ENCODE measurements at regions not wholly inside any gene's neighbourhood (a gene's known extent, or its start where the extent isn't known, plus 50 kb on each side); places are given as distances from the start of the nearest gene placed in this dataset.

- no peaks in the 10 kb centered on the region for H3K4me1 ChIP-seq (ENCODE audit: control insufficient read depth, insufficient read depth, low read length)
- dilution Hi-C loops (cut with HindIII; ENCODE audit: low sequenced_read_pairs, unreplicated experiment) = no loop called here
- no peak overlapping the region for H3K23ac ChIP-seq (ENCODE audit: low read depth, low read length)
- ChIA-PET POLR2A (ENCODE audit: unreplicated experiment) (no interaction called here), CTCF (no interaction called here)
- no peaks in the 10 kb centered on the region for H3K9me3 ChIP-seq (ENCODE audit: control insufficient read depth, insufficient read depth, low read length)
- no peak overlapping the region for H4K8ac ChIP-seq (ENCODE audit: low read depth in 2 of 2, low read length in 2 of 2)
- no peak overlapping the region for H3K4ac ChIP-seq (ENCODE audit: low read depth, low read length)
- H3K27ac ChIP-seq (ENCODE audit: insufficient read depth, low read length) = no peak overlapping the region
- no peak overlapping the region for H2BK20ac ChIP-seq (ENCODE audit: low read depth, low read length)
- H3K18ac ChIP-seq (ENCODE audit: low read depth, low read length) = no peak overlapping the region
- no peaks in the 10 kb centered on the region for H4K20me1 ChIP-seq (ENCODE audit: insufficient read depth, low read length)
- no peak overlapping the region for H2BK15ac ChIP-seq (ENCODE audit: low read depth, low read length)
- H3K9ac ChIP-seq (ENCODE audit: low read depth, low read length) = no peak overlapping the region
- no peak overlapping the region for H2AK9ac ChIP-seq (replicated peaks; ENCODE audit: low read depth, low read length, poor library complexity)
- H3K14ac ChIP-seq (replicated peaks; ENCODE audit: low read depth, low read length) = no peak overlapping the region
- H2AFZ ChIP-seq (replicated peaks; ENCODE audit: low read length, poor library complexity) = no peak overlapping the region
- H2AK5ac ChIP-seq (ENCODE audit: low read depth, low read length) = no peak overlapping the region
- H4K91ac ChIP-seq (ENCODE audit: insufficient read depth, low read depth, low read length) = no peak overlapping the region
- H2BK120ac ChIP-seq (ENCODE audit: low read depth, low read length) = no peak overlapping the region
- no peak overlapping the region for H3K4me2 ChIP-seq (ENCODE audit: low read depth, low read length)
- no peak overlapping the region for H3K4me3 ChIP-seq (ENCODE audit: insufficient read depth, low read depth, low read length)
- H3K27me3 ChIP-seq (ENCODE audit: control insufficient read depth, insufficient read depth, low read length) = peaks cover 18% of the 10 kb centered on the region
- WGBS, 2 experiments (ENCODE audit: extremely low coverage in 2 of 2, insufficient read length in 1 of 2) = 90% methylated on average over 2 of the region's 6 CpGs; no CpG with 5 or more reads in 1 of the 2 experiments
- H3K36me3 ChIP-seq (ENCODE audit: control insufficient read depth, insufficient read depth, low read length) = no peaks in the 10 kb centered on the region
- no peak overlapping the region for H3K56ac ChIP-seq (ENCODE audit: extremely low read depth, insufficient read depth, low read length)
- no peak for TF ChIP-seq ELK1 (IDR thresholded peaks at IDR 0.05; ENCODE audit: borderline replicate concordance, low read depth, low read length)
- TF ChIP-seq RAD21 (IDR thresholded peaks at IDR 0.05; ENCODE audit: low read length) = no peak
- no peak for TF ChIP-seq SMC3 (IDR thresholded peaks at IDR 0.05; ENCODE audit: low read depth, low read length)
- no peak for TF ChIP-seq POLR2A (IDR thresholded peaks at IDR 0.05; ENCODE audit: low read depth, low read length)
- no peak for TF ChIP-seq CEBPB (IDR thresholded peaks at IDR 0.05; ENCODE audit: low read depth, low read length)
- TF ChIP-seq MXI1 (IDR thresholded peaks at IDR 0.05; ENCODE audit: borderline replicate concordance, low read depth, low read length) = no peak
- no TSS peak for BruUV-seq (replicated peaks)
- no peak for ATAC-seq (ENCODE audit: low read depth)
- no peak for DNase-seq
- H3K79me1 ChIP-seq (ENCODE audit: low read depth in 1 of 2, low read length in 2 of 2) = no peaks in the 10 kb centered on the region
- H4K5ac ChIP-seq (ENCODE audit: low read depth, low read length) = no peak overlapping the region
- in situ Hi-C loops (cut with MboI; ENCODE audit: low sequenced_read_pairs) = no loop called here
- no peak overlapping the region for H2BK5ac ChIP-seq (ENCODE audit: low read depth, low read length, poor library complexity, severe bottlenecking)
- intact Hi-C loops (cut with micrococcal nuclease) = no loop called here
- H3K9me1 ChIP-seq (ENCODE audit: insufficient read depth, low read length) = no peaks in the 10 kb centered on the region
These were observed 121.3 kb upstream of the SERPIND1 start for GRCh38 chr22:20652582-20652981.
